ENCODE measurements at regions not wholly inside any gene's neighbourhood (a gene's known extent, or its start where the extent isn't known, plus 50 kb on each side); places are given as distances from the start of the nearest gene placed in this dataset.

DNA sequence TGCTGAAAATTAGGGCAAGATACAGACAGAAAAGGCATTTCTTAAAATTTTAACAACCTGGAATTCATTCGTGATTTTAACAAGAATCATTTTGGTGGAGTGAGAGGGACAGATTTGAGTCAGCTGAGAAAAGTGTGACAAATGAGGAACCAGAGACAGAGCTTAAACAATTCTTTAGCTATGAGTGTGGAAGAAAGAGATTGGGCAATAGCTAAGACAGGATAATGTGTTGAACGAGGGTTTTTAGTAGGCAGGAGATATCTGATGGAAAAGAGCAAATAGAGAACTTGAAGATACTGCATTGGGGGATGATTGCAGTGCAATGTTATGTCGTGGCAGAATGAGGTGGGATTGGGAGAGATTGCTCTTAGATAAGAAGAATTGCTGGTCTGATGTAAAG is 164.2 kb upstream of the SPRY1 start:
- H3K4me3 ChIP-seq: no peak overlapping the region
- no peaks in the 10 kb centered on the region for H3K9me3 ChIP-seq
- intact Hi-C loops (cut with DNase I; ENCODE audit: low total_unique reads): no loop called here
- H3K27me3 ChIP-seq (replicated peaks in 1 of 7): no peaks in the 10 kb centered on the region
- H3K27ac ChIP-seq: peak overlapping the region in 3 of 8 donors; percentile 13 to 36 (median 33)
- H3K36me3 ChIP-seq: no peaks in the 10 kb centered on the region
- DNase-seq: no peak
- peaks cover 0 to 19% (median 0%) of the 10 kb centered on the region in 6 donors for H3K4me1 ChIP-seq
- WGBS, 5 donors: 18 to 55% (median 31%) methylated on average over 3 of the region's 3 CpGs
- TF ChIP-seq POLR2A (IDR thresholded peaks at IDR 0.05) (no peak), POLR2AphosphoS5 (IDR thresholded peaks at IDR 0.05) (no peak)
- TF ChIP-seq, protein P1, sequence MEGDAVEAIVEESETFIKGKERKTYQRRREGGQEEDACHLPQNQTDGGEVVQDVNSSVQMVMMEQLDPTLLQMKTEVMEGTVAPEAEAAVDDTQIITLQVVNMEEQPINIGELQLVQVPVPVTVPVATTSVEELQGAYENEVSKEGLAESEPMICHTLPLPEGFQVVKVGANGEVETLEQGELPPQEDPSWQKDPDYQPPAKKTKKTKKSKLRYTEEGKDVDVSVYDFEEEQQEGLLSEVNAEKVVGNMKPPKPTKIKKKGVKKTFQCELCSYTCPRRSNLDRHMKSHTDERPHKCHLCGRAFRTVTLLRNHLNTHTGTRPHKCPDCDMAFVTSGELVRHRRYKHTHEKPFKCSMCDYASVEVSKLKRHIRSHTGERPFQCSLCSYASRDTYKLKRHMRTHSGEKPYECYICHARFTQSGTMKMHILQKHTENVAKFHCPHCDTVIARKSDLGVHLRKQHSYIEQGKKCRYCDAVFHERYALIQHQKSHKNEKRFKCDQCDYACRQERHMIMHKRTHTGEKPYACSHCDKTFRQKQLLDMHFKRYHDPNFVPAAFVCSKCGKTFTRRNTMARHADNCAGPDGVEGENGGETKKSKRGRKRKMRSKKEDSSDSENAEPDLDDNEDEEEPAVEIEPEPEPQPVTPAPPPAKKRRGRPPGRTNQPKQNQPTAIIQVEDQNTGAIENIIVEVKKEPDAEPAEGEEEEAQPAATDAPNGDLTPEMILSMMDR (IDR thresholded peaks at IDR 0.05 in 8 of 11, conservative IDR thresholded peaks at IDR 0.05 in 3 of 11): no peak

DNA sequence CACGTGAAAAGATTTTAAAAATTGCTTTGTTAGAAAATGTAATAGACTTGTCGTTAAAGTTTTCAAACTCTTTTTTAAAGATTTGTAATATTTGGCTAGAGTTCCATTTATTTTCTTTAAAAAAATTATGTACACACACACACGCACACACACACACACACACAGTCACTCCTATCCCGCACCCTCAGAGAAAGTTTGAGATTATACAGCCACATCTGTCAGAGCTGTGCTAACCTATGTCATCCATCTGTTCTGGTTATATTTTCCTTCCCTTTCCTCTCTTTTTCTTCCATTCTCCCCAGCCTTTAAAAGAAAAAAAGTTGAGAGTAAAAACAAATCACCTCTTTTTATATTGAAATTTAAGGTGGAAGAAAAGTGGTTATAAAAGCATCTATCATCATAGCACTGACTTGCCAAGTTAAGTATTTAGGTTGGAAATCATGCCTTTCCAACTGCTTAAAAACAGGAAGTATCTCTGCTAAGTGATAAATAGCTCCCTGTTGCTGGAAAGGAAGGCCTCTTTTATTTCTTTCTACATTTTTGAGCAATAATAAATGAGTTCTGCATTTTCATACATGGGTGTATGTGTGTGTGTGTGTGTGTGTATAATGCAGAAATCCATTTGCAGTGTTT is 163.3 kb upstream of the SPRY1 start:
- Histone ChIP-seq H3K9me3 (no peaks in the 10 kb centered on the region), H3K27me3 (replicated peaks in 1 of 7) (no peaks in the 10 kb centered on the region), H3K27ac (peak overlapping the region in 3 of 8 donors; percentile 13 to 33 (median 26)), H3K36me3 (no peaks in the 10 kb centered on the region), H3K4me3 (no peak overlapping the region), H3K4me1 (peaks cover 0 to 19% (median 0%) of the 10 kb centered on the region in 6 donors)
- DNase-seq: no peak
- WGBS, 5 donors: 51 to 58% (median 54%) methylated on average over 4 of the region's 4 CpGs
- TF ChIP-seq, protein P1 (IDR thresholded peaks at IDR 0.05 in 8 of 11, conservative IDR thresholded peaks at IDR 0.05 in 3 of 11): no peak
- no peak for TF ChIP-seq POLR2AphosphoS5 (IDR thresholded peaks at IDR 0.05)
- TF ChIP-seq POLR2A (IDR thresholded peaks at IDR 0.05): no peak
- intact Hi-C loops (cut with DNase I; ENCODE audit: low total_unique reads): no loop called here

DNA sequence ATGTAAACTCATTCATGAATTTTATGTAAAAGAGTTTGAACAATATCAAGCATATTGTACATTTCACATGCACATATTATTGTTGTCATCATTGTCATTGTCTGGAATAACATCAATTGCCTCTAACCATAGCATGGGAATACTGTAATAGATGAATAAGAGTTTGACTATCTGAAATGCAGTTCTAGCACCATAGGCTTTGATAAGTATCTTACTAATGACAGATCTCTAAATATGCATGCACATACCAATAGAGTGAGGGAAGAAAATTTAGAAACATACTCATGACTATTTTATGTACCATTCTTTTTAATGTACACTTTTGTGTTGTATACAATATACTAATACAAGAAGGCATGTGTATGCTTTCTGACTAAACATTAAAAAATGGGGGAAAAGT is 161.6 kb upstream of the SPRY1 start:
- no peak for DNase-seq
- H3K4me3 ChIP-seq: no peak overlapping the region
- no peaks in the 10 kb centered on the region for H3K27me3 ChIP-seq (replicated peaks in 1 of 7)
- intact Hi-C loops (cut with DNase I; ENCODE audit: low total_unique reads): no loop called here
- no peak for TF ChIP-seq POLR2AphosphoS5 (IDR thresholded peaks at IDR 0.05)
- TF ChIP-seq, protein P1 (IDR thresholded peaks at IDR 0.05 in 8 of 11, conservative IDR thresholded peaks at IDR 0.05 in 3 of 11): no peak
- H3K9me3 ChIP-seq: no peaks in the 10 kb centered on the region
- no peak overlapping the region for H3K27ac ChIP-seq
- H3K4me1 ChIP-seq: peaks cover 0 to 19% (median 0%) of the 10 kb centered on the region in 6 donors
- no peaks in the 10 kb centered on the region for H3K36me3 ChIP-seq

DNA sequence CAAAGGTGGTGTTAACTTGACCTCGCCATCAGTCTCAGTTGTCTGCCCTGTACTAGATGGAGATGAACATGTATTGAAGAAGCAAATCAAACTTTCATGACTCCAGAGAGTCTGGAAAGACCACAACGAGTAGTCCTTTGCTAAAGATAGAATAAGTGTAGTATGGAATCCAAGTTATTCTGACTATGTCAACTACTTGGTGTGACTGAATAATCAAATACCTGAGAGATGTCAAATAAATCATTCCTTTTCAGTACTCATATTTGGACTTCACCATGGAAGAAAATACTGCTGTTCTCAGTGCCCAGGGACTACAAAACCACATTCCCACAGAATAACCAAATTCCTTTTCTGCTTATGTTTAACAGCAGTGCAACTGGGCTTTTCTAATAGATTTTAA is 161.2 kb upstream of the SPRY1 start:
- H3K4me3 ChIP-seq: no peak overlapping the region
- DNase-seq: no peak
- 85 to 94% (median 91%) methylated on average over 2 of the region's 2 CpGs for WGBS, 5 donors
- TF ChIP-seq POLR2AphosphoS5 (IDR thresholded peaks at IDR 0.05) (no peak), POLR2A (IDR thresholded peaks at IDR 0.05) (no peak)
- TF ChIP-seq, protein P1 (IDR thresholded peaks at IDR 0.05 in 8 of 11, conservative IDR thresholded peaks at IDR 0.05 in 3 of 11): no peak
- H3K27me3 ChIP-seq (replicated peaks in 1 of 7): no peaks in the 10 kb centered on the region
- intact Hi-C loops (cut with DNase I; ENCODE audit: low total_unique reads): no loop called here
- H3K36me3 ChIP-seq: no peaks in the 10 kb centered on the region
- H3K27ac ChIP-seq: no peak overlapping the region
- peaks cover 0 to 19% (median 0%) of the 10 kb centered on the region in 6 donors for H3K4me1 ChIP-seq
- H3K9me3 ChIP-seq: no peaks in the 10 kb centered on the region

Measured in spleen (tissue), 11 donors.